ENCODE measurements at regions not wholly inside any gene's neighbourhood (a gene's known extent, or its start where the extent isn't known, plus 50 kb on each side); places are given as distances from the start of the nearest gene placed in this dataset.

DNA sequence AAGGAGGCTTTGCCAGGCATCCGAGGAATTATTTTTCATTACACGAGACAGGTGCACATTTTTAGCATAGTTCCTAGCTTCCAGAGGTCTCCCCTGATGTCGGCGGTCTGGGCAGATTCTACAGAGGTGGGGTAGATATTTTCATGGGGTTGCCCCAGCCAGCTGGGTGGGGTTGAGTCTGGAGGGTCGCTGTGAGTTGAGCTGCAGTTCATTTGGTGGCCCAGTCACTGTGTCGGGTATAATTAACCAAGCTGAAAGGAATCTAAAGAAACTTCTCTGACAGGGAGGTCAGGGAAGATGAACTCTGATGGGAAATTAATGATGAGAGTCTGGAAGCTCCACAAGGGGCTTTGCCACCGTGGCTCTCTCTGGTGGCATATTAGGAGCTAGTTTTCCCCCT is 233.7 kb upstream of the NAV2 start:
- TF ChIP-seq, protein P1, sequence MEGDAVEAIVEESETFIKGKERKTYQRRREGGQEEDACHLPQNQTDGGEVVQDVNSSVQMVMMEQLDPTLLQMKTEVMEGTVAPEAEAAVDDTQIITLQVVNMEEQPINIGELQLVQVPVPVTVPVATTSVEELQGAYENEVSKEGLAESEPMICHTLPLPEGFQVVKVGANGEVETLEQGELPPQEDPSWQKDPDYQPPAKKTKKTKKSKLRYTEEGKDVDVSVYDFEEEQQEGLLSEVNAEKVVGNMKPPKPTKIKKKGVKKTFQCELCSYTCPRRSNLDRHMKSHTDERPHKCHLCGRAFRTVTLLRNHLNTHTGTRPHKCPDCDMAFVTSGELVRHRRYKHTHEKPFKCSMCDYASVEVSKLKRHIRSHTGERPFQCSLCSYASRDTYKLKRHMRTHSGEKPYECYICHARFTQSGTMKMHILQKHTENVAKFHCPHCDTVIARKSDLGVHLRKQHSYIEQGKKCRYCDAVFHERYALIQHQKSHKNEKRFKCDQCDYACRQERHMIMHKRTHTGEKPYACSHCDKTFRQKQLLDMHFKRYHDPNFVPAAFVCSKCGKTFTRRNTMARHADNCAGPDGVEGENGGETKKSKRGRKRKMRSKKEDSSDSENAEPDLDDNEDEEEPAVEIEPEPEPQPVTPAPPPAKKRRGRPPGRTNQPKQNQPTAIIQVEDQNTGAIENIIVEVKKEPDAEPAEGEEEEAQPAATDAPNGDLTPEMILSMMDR (IDR thresholded peaks at IDR 0.05) = no peak

DNA sequence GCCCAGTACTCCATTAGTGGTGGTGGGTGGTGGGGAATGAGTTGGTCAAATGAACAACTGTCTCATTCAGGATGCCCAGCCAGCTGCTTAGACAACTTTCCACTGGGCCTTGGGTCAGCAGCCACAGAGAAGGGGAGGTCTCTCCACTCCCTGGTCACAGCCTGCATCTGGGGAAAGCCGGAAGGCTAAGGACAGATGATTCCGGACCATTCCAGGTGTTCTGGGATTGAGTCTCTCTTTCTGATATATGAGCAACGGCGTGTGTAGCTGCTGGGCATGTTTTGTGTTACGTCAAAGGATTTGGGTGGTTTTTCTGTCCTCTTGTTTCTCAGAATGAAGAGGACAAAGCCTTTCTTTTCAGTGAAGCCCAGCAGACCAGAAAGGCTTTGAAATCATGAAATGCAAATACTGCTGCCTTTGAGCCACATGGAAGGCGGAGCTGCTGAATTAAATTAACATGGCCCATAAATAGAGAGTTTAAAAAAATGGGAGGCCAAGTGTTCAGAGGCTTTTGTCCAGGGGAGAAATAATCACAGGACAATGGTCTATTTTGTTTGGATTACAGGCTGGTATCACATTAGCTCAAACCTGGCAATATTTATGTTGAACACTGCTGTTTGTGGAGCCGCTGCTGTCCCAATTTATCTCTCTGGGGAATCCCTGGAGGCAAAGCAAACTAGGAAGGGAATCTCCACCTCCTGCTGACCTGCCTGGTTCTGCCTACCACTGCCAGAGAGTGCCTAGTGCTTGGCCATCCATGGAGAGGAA is 234.4 kb upstream of the E2F8 start:
- TF ChIP-seq, protein P1 (IDR thresholded peaks at IDR 0.05) = no peak

- TF ChIP-seq, protein P1 (IDR thresholded peaks at IDR 0.05) = no peak
Observed at GRCh38 chr11:19474211-19474610, 233.5 kb upstream of the E2F8 start.

DNA sequence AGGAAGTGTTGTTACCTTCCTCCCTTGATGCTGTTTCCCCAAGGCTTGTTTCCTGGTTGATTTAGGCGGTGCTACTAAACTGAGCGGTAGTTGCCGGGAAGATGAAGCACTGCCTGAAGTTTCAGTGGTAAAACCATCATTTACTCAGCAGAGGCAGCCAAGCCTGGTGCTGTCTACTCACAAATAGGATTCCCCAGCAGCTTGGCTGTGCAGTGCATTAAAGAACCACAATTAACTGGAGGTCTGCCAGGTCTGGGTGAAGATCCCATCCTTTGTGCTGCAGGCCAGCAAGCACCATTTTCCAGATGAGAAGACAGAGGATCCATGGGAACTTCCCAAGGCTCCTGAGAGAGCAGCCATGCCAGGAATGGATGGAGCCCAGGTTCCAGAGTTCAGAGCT is 231.9 kb upstream of the E2F8 start:
- TF ChIP-seq, protein P1 (IDR thresholded peaks at IDR 0.05) = no peak

GRCh38 chr11:19467904-19468303 is 227.2 kb upstream of the E2F8 start:
- TF ChIP-seq, protein P1 (IDR thresholded peaks at IDR 0.05) = no peak

DNA sequence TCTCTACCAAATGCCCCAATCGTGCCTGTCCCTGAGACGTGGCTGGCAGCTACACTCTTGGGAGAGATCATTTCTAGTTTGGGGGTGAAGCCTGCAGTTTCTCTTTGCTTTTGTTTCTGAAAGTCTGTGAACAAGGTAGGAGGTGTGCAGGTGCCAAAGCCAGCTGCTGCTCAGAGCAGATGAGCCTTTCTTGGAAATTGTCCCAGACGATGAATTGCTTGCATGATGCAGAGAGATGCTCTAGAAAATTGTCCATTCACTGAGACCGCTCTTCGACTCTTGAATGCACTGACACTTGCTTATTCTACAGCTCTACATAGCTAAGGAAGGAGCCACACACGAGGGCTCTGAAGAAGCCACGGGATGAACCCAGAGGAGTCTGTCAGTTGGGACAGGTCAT is 225.6 kb upstream of the E2F8 start:
- TF ChIP-seq, protein P1 (IDR thresholded peaks at IDR 0.05) = no peak

GRCh38 chr11:19463976-19464375 is 223.2 kb upstream of the E2F8 start:
- TF ChIP-seq, protein P1 (IDR thresholded peaks at IDR 0.05) = no peak

Data from LNCAP (cell line).